H9 (cell line): ENCODE measurements at regions not wholly inside any gene's neighbourhood (a gene's known extent, or its start where the extent isn't known, plus 50 kb on each side); places are given as distances from the start of the nearest gene placed in this dataset.

ENCODE experiments used
- DNase-seq: peaks from one replicate; pipeline ENCODE4 v3.0.0-alpha.2; 2017
- H2AFZ ChIP-seq: one replicate; pipeline ENCODE4 v1.6.1; 2013; ENCODE audit warnings: mild to moderate bottlenecking, low read length, control low read depth, moderate library complexity
- H2AK5ac ChIP-seq: 2 replicates; pipeline ENCODE4 v1.6.1; 2013; ENCODE audit warnings: low read length, control low read depth, mixed read lengths; ENCODE audit not compliant: insufficient read length
- H2BK120ac ChIP-seq: one replicate; pipeline ENCODE4 v1.6.1; 2013; ENCODE audit warnings: low read depth, mild to moderate bottlenecking, low read length, control low read depth, inconsistent platforms; ENCODE audit not compliant: poor library complexity, severe bottlenecking
- H2BK12ac ChIP-seq: 2 replicates; pipeline ENCODE4 v1.6.1; 2013; ENCODE audit warnings: low read length, control low read depth, mixed read lengths, low read depth; ENCODE audit not compliant: insufficient read length
- H2BK15ac ChIP-seq: 2 replicates; pipeline ENCODE4 v1.6.1; 2013; ENCODE audit warnings: low read depth, low read length, control low read depth
- H2BK20ac ChIP-seq: one replicate; pipeline ENCODE4 v1.6.1; 2013; ENCODE audit warnings: low read depth, mild to moderate bottlenecking, low read length, control low read depth, inconsistent platforms; ENCODE audit not compliant: poor library complexity, severe bottlenecking
- H2BK5ac ChIP-seq: 2 replicates; pipeline ENCODE4 v1.6.1; 2013; ENCODE audit warnings: low read length, control low read depth, mixed read lengths; ENCODE audit not compliant: insufficient read length
- H3K14ac ChIP-seq: 2 replicates; pipeline ENCODE4 v1.6.1; 2013; ENCODE audit warnings: low read length, control low read depth; ENCODE audit not compliant: insufficient read depth
- H3K18ac ChIP-seq: 2 replicates; pipeline ENCODE4 v1.6.1; 2013; ENCODE audit warnings: low read depth, mild to moderate bottlenecking, mixed read lengths, low read length, control low read depth; ENCODE audit not compliant: insufficient read length
- H3K23ac ChIP-seq: 2 replicates; pipeline ENCODE4 v1.6.1; 2013; ENCODE audit warnings: low read length, control low read depth, mixed read lengths, low read depth; ENCODE audit not compliant: insufficient read length
- H3K23me2 ChIP-seq: 2 replicates; pipeline ENCODE4 v1.6.1; 2013; ENCODE audit warnings: low read depth, mild to moderate bottlenecking, mixed read lengths, low read length, control low read depth; ENCODE audit not compliant: insufficient read length, poor library complexity, severe bottlenecking
- H3K27ac ChIP-seq: 2 replicates; pipeline ENCODE4 v1.5.1; 2013; ENCODE audit warnings: low read length, control low read depth, mixed read lengths, low read depth; ENCODE audit not compliant: insufficient read length
- H3K27me3 ChIP-seq: 2 replicates; pipeline ENCODE4 v1.6.1; 2013; ENCODE audit warnings: low read length, control low read depth, inconsistent platforms; ENCODE audit not compliant: insufficient read depth
- H3K4ac ChIP-seq: 2 replicates; pipeline ENCODE4 v1.6.1; 2013; ENCODE audit warnings: low read depth, mild to moderate bottlenecking, control low read depth, inconsistent platforms, low read length, moderate library complexity
- H3K4me1 ChIP-seq: 2 replicates; pipeline ENCODE4 v1.6.1; 2013; ENCODE audit warnings: low read length, control low read depth, inconsistent platforms; ENCODE audit not compliant: insufficient read depth
- H3K4me2 ChIP-seq: 2 replicates; pipeline ENCODE4 v1.6.1; 2013; ENCODE audit warnings: low read length, control low read depth, mixed read lengths; ENCODE audit not compliant: insufficient read length, insufficient read depth
- H3K56ac ChIP-seq: 2 replicates; pipeline ENCODE4 v1.6.1; 2013; ENCODE audit warnings: low read depth, mild to moderate bottlenecking, mixed read lengths, low read length, control low read depth; ENCODE audit not compliant: insufficient read length
- H3K79me1 ChIP-seq: 2 replicates; pipeline ENCODE4 v1.6.1; 2013; ENCODE audit warnings: low read depth, mild to moderate bottlenecking, moderate library complexity, low read length, control low read depth, inconsistent platforms; ENCODE audit not compliant: insufficient read depth, poor library complexity, severe bottlenecking
- H3K79me2 ChIP-seq: 2 replicates; pipeline ENCODE4 v1.6.1; 2013; ENCODE audit warnings: low read length, control low read depth, inconsistent platforms; ENCODE audit not compliant: insufficient read depth
- H3K9ac ChIP-seq: 2 replicates; pipeline ENCODE4 v1.6.1; 2013; ENCODE audit warnings: low read length, control low read depth, mixed read lengths; ENCODE audit not compliant: insufficient read length; ENCODE audit errors: extremely low read depth
- H3K9me3 ChIP-seq: one replicate; pipeline ENCODE4 v1.6.1; 2013; ENCODE audit warnings: low read depth, low read length, inconsistent platforms; ENCODE audit not compliant: control insufficient read depth
- H3T11ph ChIP-seq: one replicate; pipeline ENCODE4 v1.6.1; 2013; ENCODE audit warnings: mild to moderate bottlenecking, low read length, control low read depth, inconsistent platforms
- H4K20me1 ChIP-seq: one replicate; pipeline ENCODE4 v1.6.1; 2013; ENCODE audit not compliant: control insufficient read depth, insufficient read length, insufficient read depth
- H4K5ac ChIP-seq: 2 replicates; pipeline ENCODE4 v1.6.1; 2013; ENCODE audit warnings: low read depth, mild to moderate bottlenecking, mixed read lengths, low read length, control low read depth; ENCODE audit not compliant: insufficient read length
- H4K8ac ChIP-seq: replicated peaks from 2 replicates; pipeline ENCODE4 v1.6.1; 2013; ENCODE audit warnings: low read length, control low read depth, mixed read lengths, low read depth; ENCODE audit not compliant: insufficient read length
- H4K91ac ChIP-seq: 2 replicates; pipeline ENCODE4 v1.6.1; 2013; ENCODE audit warnings: low read depth, mild to moderate bottlenecking, moderate library complexity, mixed read lengths, low read length, control low read depth; ENCODE audit not compliant: insufficient read length
- H3K27ac Mint-ChIP-seq, 3 experiments: 2 replicates in 2 of 3; 3 replicates in 1 of 3; pipeline ENCODE4 v1.8.0; 2020 to 2021; ENCODE audit warnings: mixed read lengths in 3 of 3, mild to moderate bottlenecking in 1 of 3, moderate library complexity in 1 of 3
- H3K27me3 Mint-ChIP-seq: 2 replicates; pipeline ENCODE4 v1.8.0; 2021; ENCODE audit warnings: low read depth, mild to moderate bottlenecking, moderate library complexity, mixed read lengths
- H3K36me3 Mint-ChIP-seq, 3 experiments: 2 replicates in 2 of 3; 3 replicates in 1 of 3; pipeline ENCODE4 v1.8.0; 2020 to 2021; ENCODE audit warnings: low read depth in 3 of 3, mixed read lengths in 3 of 3; ENCODE audit not compliant: insufficient read depth in 1 of 3
- H3K4me1 Mint-ChIP-seq, 2 experiments: 2 replicates each; pipeline ENCODE4 v1.8.0; 2020; ENCODE audit warnings: mixed read lengths in 2 of 2
- H3K4me3 Mint-ChIP-seq, 2 experiments: 2 replicates in 1 of 2; 3 replicates in 1 of 2; pipeline ENCODE4 v1.8.0; 2020 to 2021; ENCODE audit warnings: mild to moderate bottlenecking in 2 of 2, mixed read lengths in 2 of 2, moderate library complexity in 1 of 2
- H3K9me3 Mint-ChIP-seq, 2 experiments: 2 replicates in 1 of 2; 3 replicates in 1 of 2; pipeline ENCODE4 v1.8.0; 2020; ENCODE audit warnings: mild to moderate bottlenecking in 2 of 2, mixed read lengths in 2 of 2, moderate library complexity in 1 of 2
- WGBS: extraction: QIAGEN DNeasy Blood & Tissue Kit; methylation state at CpG from one replicate; pipeline ENCODE4 v1.1.7; 2013; ENCODE audit warnings: missing lambda C conversion rate, low lambda C conversion rate, mixed read lengths; ENCODE audit not compliant: insufficient read length; ENCODE audit errors: extremely low coverage; 5-methylcytosine and 5-hydroxymethylcytosine counted together
- TF ChIP-seq, protein P1 (sequence below): fragments of 200-600 bp; sonication (generic); conservative IDR thresholded peaks from 3 replicates; pipeline ENCODE4 v1.8.0; 2021; ENCODE audit warnings: antibody characterized with exemption, mild to moderate bottlenecking

DNA sequence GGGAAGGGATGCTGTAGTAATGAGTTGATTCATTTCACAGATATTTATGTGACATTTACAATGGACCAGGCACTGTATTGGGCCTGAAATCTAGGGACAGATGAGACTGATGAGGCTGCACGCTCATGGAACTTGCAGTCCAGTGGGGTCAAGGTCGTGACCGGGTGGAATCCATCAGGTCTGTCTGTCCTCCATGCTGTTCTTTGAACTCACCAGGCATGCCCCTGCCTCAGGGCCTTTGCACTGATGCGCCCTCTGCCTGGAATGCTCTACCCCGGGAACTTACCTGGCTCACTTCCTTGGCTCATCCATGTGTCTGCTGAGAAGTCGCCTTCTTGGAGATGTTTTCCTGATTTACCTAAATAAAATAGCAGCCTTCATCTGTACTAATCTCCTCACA is 200.1 kb downstream of the VRK1 start:
- no peak overlapping the region for H3K56ac ChIP-seq
- Mint-ChIP-seq H3K4me3 (no peak overlapping the region), H3K27ac (no peak overlapping the region), H3K27me3 (no peaks in the 10 kb centered on the region), H3K9me3 (no peaks in the 10 kb centered on the region; a peak in 1 of 5 replicates), H3K4me1 (peaks cover 4 to 7% of the 10 kb centered on the region in 2 experiments; a peak in 2 of 4 replicates), H3K36me3 (no peaks in the 10 kb centered on the region)
- H3K27me3 ChIP-seq, result no peaks in the 10 kb centered on the region
- no peaks in the 10 kb centered on the region for H4K20me1 ChIP-seq
- H3K27ac ChIP-seq, result no peak overlapping the region
- no peak overlapping the region for H2BK12ac ChIP-seq
- no CpG with 5 or more reads among the region's 6 CpGs for WGBS
- H2BK15ac ChIP-seq, result no peak overlapping the region
- no peak overlapping the region for H2BK5ac ChIP-seq
- no peak overlapping the region for H4K91ac ChIP-seq
- H3K79me2 ChIP-seq, result no peaks in the 10 kb centered on the region
- TF ChIP-seq, protein P1, sequence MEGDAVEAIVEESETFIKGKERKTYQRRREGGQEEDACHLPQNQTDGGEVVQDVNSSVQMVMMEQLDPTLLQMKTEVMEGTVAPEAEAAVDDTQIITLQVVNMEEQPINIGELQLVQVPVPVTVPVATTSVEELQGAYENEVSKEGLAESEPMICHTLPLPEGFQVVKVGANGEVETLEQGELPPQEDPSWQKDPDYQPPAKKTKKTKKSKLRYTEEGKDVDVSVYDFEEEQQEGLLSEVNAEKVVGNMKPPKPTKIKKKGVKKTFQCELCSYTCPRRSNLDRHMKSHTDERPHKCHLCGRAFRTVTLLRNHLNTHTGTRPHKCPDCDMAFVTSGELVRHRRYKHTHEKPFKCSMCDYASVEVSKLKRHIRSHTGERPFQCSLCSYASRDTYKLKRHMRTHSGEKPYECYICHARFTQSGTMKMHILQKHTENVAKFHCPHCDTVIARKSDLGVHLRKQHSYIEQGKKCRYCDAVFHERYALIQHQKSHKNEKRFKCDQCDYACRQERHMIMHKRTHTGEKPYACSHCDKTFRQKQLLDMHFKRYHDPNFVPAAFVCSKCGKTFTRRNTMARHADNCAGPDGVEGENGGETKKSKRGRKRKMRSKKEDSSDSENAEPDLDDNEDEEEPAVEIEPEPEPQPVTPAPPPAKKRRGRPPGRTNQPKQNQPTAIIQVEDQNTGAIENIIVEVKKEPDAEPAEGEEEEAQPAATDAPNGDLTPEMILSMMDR, result no peak
- H3K14ac ChIP-seq, result no peak overlapping the region
- no peak overlapping the region for H4K8ac ChIP-seq
- no peak overlapping the region for H2AK5ac ChIP-seq
- H3K23ac ChIP-seq, result no peak overlapping the region
- no peak overlapping the region for H2AFZ ChIP-seq
- H4K5ac ChIP-seq, result no peak overlapping the region
- H2BK20ac ChIP-seq, result no peak overlapping the region
- H3T11ph ChIP-seq, result no peak overlapping the region
- no peaks in the 10 kb centered on the region for H3K23me2 ChIP-seq
- H3K9ac ChIP-seq, result no peak overlapping the region
- no peak for DNase-seq
- no peak overlapping the region for H3K4ac ChIP-seq
- H3K9me3 ChIP-seq, result no peaks in the 10 kb centered on the region
- no peak overlapping the region for H3K4me2 ChIP-seq
- H3K18ac ChIP-seq, result no peak overlapping the region
- no peak overlapping the region for H2BK120ac ChIP-seq
- no peaks in the 10 kb centered on the region for H3K79me1 ChIP-seq
- H3K4me1 ChIP-seq, result no peaks in the 10 kb centered on the region
